Liver (tissue), 7 donors: ENCODE measurements at regions not wholly inside any gene's neighbourhood (a gene's known extent, or its start where the extent isn't known, plus 50 kb on each side); places are given as distances from the start of the nearest gene placed in this dataset.

Experiments used
- DNase-seq: peaks from one replicate; pipeline ENCODE4 v3.0.0-alpha.2; 2017; ENCODE audit warnings: low spot score
- H3K27ac ChIP-seq, 2 donors: one replicate each; pipeline ENCODE4 v1.7.0; 2013; ENCODE audit warnings: inconsistent platforms in 2 of 2, low read length in 2 of 2, control low read depth in 1 of 2, low read depth in 1 of 2, mild to moderate bottlenecking in 1 of 2
- H3K27me3 ChIP-seq, 4 donors: one replicate each; pipeline versions ENCODE4 v1.6.1 to v1.7.0; 2013; ENCODE audit warnings: low read length in 3 of 4, inconsistent platforms in 1 of 4, mild to moderate bottlenecking in 1 of 4, moderate library complexity in 1 of 4; ENCODE audit not compliant: control insufficient read depth in 4 of 4, insufficient read depth in 4 of 4
- H3K36me3 ChIP-seq, 4 donors: one replicate each; pipeline versions ENCODE4 v1.6.1 to v1.7.0; 2013; ENCODE audit warnings: low read length in 3 of 4, mild to moderate bottlenecking in 3 of 4, low read depth in 1 of 4, moderate library complexity in 1 of 4; ENCODE audit not compliant: control insufficient read depth in 4 of 4, insufficient read depth in 3 of 4
- H3K4me1 ChIP-seq, 4 donors: one replicate each; pipeline versions ENCODE4 v1.6.1 to v1.7.0; 2013; ENCODE audit warnings: low read length in 3 of 4, mild to moderate bottlenecking in 3 of 4, moderate library complexity in 1 of 4; ENCODE audit not compliant: control insufficient read depth in 4 of 4, insufficient read depth in 4 of 4
- H3K4me3 ChIP-seq, 3 donors: one replicate each; pipeline versions ENCODE4 v1.6.1 to v1.7.0; 2013; ENCODE audit warnings: low read length in 3 of 3, control low read depth in 1 of 3, low read depth in 1 of 3, mild to moderate bottlenecking in 1 of 3
- H3K9ac ChIP-seq, 2 donors: one replicate each; pipeline ENCODE4 v1.7.0; 2013; ENCODE audit warnings: low read length in 2 of 2, mild to moderate bottlenecking in 2 of 2, moderate library complexity in 2 of 2, control low read depth in 1 of 2, low read depth in 1 of 2
- H3K9me3 ChIP-seq, 4 donors: one replicate each; pipeline versions ENCODE4 v1.6.1 to v1.7.0; 2013; ENCODE audit warnings: low read length in 3 of 4; ENCODE audit not compliant: control insufficient read depth in 4 of 4
- EGR1 ChIP-seq, 2 donors: IDR thresholded peaks; 2 replicates each; pipeline ENCODE4 v1.6.1; 2016 to 2018; ENCODE audit warnings: antibody characterized with exemption in 2 of 2, low read depth in 2 of 2
- FOXA1 ChIP-seq: IDR thresholded peaks from 2 replicates; pipeline ENCODE4 v1.6.1; 2016; ENCODE audit warnings: antibody characterized with exemption
- FOXA2 ChIP-seq: IDR thresholded peaks from 2 replicates; pipeline ENCODE4 v1.6.1; 2016; ENCODE audit warnings: antibody characterized with exemption
- GABPA ChIP-seq, 2 donors: IDR thresholded peaks in 1 of 2; conservative IDR thresholded peaks in 1 of 2; 2 replicates each; pipeline ENCODE4 v1.6.1; 2016; ENCODE audit warnings: antibody characterized with exemption in 2 of 2, mild to moderate bottlenecking in 1 of 2, moderate library complexity in 1 of 2
- HNF4A ChIP-seq, 2 donors: conservative IDR thresholded peaks; 2 replicates each; pipeline ENCODE4 v1.6.1; 2016; ENCODE audit warnings: antibody characterized with exemption in 2 of 2, mild to moderate bottlenecking in 2 of 2
- HNF4G ChIP-seq: IDR thresholded peaks from 2 replicates; pipeline ENCODE4 v1.6.1; 2016; ENCODE audit warnings: antibody characterized with exemption
- JUND ChIP-seq, 2 donors: IDR thresholded peaks; 2 replicates each; pipeline ENCODE4 v1.6.1; 2016; ENCODE audit warnings: antibody characterized with exemption in 2 of 2
- MAX ChIP-seq: IDR thresholded peaks from 2 replicates; pipeline ENCODE4 v1.6.1; 2016; ENCODE audit warnings: antibody characterized with exemption
- NR2F2 ChIP-seq: IDR thresholded peaks from 2 replicates; pipeline ENCODE4 v1.6.1; 2016; ENCODE audit warnings: antibody characterized with exemption
- RAD21 ChIP-seq, 2 donors: IDR thresholded peaks; 2 replicates each; pipeline ENCODE4 v1.6.1; 2016; ENCODE audit warnings: antibody characterized with exemption in 2 of 2, mild to moderate bottlenecking in 2 of 2
- REST ChIP-seq: IDR thresholded peaks from 2 replicates; pipeline ENCODE4 v1.6.1; 2016; ENCODE audit warnings: antibody characterized with exemption, mild to moderate bottlenecking
- RXRA ChIP-seq, 2 donors: IDR thresholded peaks; 2 replicates each; pipeline ENCODE4 v1.6.1; 2017 to 2018; ENCODE audit warnings: antibody characterized with exemption in 2 of 2, mild to moderate bottlenecking in 1 of 2
- SP1 ChIP-seq: IDR thresholded peaks from 2 replicates; pipeline ENCODE4 v1.6.1; 2018; ENCODE audit warnings: antibody characterized with exemption, mild to moderate bottlenecking
- TAF1 ChIP-seq: conservative IDR thresholded peaks from 2 replicates; pipeline ENCODE4 v1.6.1; 2016; ENCODE audit warnings: antibody characterized with exemption, mild to moderate bottlenecking
- YY1 ChIP-seq: IDR thresholded peaks from 2 replicates; pipeline ENCODE4 v1.6.1; 2016; ENCODE audit warnings: antibody characterized with exemption, mild to moderate bottlenecking
- TF ChIP-seq, protein P1 (sequence below): IDR thresholded peaks from 2 replicates; pipeline ENCODE4 v1.6.1; 2016; ENCODE audit warnings: antibody characterized with exemption
- TF ChIP-seq, protein P2 (sequence below): fragments of 150-350 bp; IDR thresholded peaks from 2 replicates; pipeline ENCODE4 v1.5.1; 2017; ENCODE audit warnings: improper control_type of control experiment, low read depth, low read length; ENCODE audit not compliant: missing input control
- TF ChIP-seq, protein P3 (sequence below): IDR thresholded peaks from 2 replicates; pipeline ENCODE4 v1.6.1; 2016; ENCODE audit warnings: antibody characterized with exemption
- donor health status: healthy.
- donor health status: healthy.
- donor health status: healthy.
- donor health status: healthy.

- TF ChIP-seq REST (no peak), NR2F2 (no peak), GABPA (IDR thresholded peaks at IDR 0.05 in 1 of 2, conservative IDR thresholded peaks at IDR 0.05 in 1 of 2) (no peak), RXRA (IDR thresholded peaks at IDR 0.05) (no peak), FOXA1 (no peak), MAX (no peak), TAF1 (no peak)
- TF ChIP-seq, protein P1, sequence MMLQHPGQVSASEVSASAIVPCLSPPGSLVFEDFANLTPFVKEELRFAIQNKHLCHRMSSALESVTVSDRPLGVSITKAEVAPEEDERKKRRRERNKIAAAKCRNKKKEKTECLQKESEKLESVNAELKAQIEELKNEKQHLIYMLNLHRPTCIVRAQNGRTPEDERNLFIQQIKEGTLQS = no peak
Observed at GRCh38 chr7:94228223-94228622, 166.5 kb upstream of the COL1A2 start (continued).

DNA sequence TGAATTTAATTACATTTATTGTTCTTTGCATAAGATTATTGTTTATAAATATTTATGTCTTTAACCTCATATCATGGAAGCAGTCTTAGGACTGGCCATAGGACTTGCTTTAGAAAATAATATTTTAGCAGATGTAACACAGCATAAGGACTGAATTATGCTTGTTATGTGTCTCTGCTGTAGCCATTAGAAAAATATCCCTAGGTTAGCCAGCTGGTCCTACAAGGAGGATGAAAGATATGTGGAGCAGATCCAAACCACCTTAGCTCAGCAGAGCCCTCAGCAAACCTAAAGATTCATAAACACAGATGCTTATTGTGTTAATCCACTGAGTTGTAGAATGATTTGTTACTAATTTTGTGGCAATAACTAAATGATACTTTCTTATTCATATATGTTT is 166.0 kb upstream of the COL1A2 start:
- Histone ChIP-seq H3K4me1 (no peaks in the 10 kb centered on the region), H3K27me3 (peaks cover 0 to under 1% (median 0%) of the 10 kb centered on the region in 4 donors), H3K36me3 (no peaks in the 10 kb centered on the region), H3K27ac (no peak overlapping the region), H3K4me3 (no peak overlapping the region), H3K9ac (no peak overlapping the region), H3K9me3 (no peaks in the 10 kb centered on the region)
- DNase-seq = no peak
- no peak for TF ChIP-seq HNF4G
- TF ChIP-seq TAF1 = no peak
- no peak for TF ChIP-seq EGR1 (IDR thresholded peaks at IDR 0.05; ENCODE audit: low read depth in 2 of 2)
- TF ChIP-seq SP1 = no peak
- TF ChIP-seq FOXA2 = no peak
- no peak for TF ChIP-seq NR2F2
- TF ChIP-seq GABPA (IDR thresholded peaks at IDR 0.05 in 1 of 2, conservative IDR thresholded peaks at IDR 0.05 in 1 of 2) = no peak
- no peak for TF ChIP-seq YY1
- TF ChIP-seq HNF4A (conservative IDR thresholded peaks at IDR 0.05) = no peak
- TF ChIP-seq, protein P1 = no peak
- no peak for TF ChIP-seq RAD21 (IDR thresholded peaks at IDR 0.05)
- TF ChIP-seq, protein P2, sequence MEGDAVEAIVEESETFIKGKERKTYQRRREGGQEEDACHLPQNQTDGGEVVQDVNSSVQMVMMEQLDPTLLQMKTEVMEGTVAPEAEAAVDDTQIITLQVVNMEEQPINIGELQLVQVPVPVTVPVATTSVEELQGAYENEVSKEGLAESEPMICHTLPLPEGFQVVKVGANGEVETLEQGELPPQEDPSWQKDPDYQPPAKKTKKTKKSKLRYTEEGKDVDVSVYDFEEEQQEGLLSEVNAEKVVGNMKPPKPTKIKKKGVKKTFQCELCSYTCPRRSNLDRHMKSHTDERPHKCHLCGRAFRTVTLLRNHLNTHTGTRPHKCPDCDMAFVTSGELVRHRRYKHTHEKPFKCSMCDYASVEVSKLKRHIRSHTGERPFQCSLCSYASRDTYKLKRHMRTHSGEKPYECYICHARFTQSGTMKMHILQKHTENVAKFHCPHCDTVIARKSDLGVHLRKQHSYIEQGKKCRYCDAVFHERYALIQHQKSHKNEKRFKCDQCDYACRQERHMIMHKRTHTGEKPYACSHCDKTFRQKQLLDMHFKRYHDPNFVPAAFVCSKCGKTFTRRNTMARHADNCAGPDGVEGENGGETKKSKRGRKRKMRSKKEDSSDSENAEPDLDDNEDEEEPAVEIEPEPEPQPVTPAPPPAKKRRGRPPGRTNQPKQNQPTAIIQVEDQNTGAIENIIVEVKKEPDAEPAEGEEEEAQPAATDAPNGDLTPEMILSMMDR = no peak
- no peak for TF ChIP-seq REST
- no peak for TF ChIP-seq JUND (IDR thresholded peaks at IDR 0.05)
- TF ChIP-seq, protein P3, sequence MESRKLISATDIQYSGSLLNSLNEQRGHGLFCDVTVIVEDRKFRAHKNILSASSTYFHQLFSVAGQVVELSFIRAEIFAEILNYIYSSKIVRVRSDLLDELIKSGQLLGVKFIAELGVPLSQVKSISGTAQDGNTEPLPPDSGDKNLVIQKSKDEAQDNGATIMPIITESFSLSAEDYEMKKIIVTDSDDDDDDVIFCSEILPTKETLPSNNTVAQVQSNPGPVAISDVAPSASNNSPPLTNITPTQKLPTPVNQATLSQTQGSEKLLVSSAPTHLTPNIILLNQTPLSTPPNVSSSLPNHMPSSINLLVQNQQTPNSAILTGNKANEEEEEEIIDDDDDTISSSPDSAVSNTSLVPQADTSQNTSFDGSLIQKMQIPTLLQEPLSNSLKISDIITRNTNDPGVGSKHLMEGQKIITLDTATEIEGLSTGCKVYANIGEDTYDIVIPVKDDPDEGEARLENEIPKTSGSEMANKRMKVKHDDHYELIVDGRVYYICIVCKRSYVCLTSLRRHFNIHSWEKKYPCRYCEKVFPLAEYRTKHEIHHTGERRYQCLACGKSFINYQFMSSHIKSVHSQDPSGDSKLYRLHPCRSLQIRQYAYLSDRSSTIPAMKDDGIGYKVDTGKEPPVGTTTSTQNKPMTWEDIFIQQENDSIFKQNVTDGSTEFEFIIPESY = no peak
- no peak for TF ChIP-seq RXRA (IDR thresholded peaks at IDR 0.05)
- TF ChIP-seq MAX = no peak
